ENCODE measurements at regions not wholly inside any gene's neighbourhood (a gene's known extent, or its start where the extent isn't known, plus 50 kb on each side); places are given as distances from the start of the nearest gene placed in this dataset.

- Histone ChIP-seq H3K4me2 (ENCODE audit: low read length) (no peak overlapping the region), H3K27me3 (ENCODE audit: insufficient read depth, low read length) (no peaks in the 10 kb centered on the region), H3F3A (ENCODE audit: insufficient read depth, low read length) (no peaks in the 10 kb centered on the region), H3K9me3 (ENCODE audit: low read length) (no peaks in the 10 kb centered on the region), H3K9me2 (ENCODE audit: low read depth, low read length) (no peaks in the 10 kb centered on the region), H3K9ac (ENCODE audit: low read length) (no peak overlapping the region), H2AFZ (ENCODE audit: low read length) (no peak overlapping the region), H3K4me3 (ENCODE audit: low read depth, low read length, poor library complexity, severe bottlenecking) (no peak overlapping the region), H3K36me3 (ENCODE audit: insufficient read depth, low read length) (no peaks in the 10 kb centered on the region), H4K20me1 (ENCODE audit: insufficient read depth, low read length) (no peaks in the 10 kb centered on the region), H3K79me2 (ENCODE audit: insufficient read depth, low read length) (no peaks in the 10 kb centered on the region), H3K27ac (ENCODE audit: low read depth, low read length, poor library complexity, severe bottlenecking) (no peak overlapping the region), H3K4me1 (ENCODE audit: insufficient read depth, low read length, severe bottlenecking) (no peaks in the 10 kb centered on the region)
- no peak for TF ChIP-seq EZH2 (IDR thresholded peaks at IDR 0.05; ENCODE audit: borderline replicate concordance, low read length)
Observed at GRCh38 chr3:8305371-8305770, 196.3 kb upstream of the LMCD1 start.

DNA sequence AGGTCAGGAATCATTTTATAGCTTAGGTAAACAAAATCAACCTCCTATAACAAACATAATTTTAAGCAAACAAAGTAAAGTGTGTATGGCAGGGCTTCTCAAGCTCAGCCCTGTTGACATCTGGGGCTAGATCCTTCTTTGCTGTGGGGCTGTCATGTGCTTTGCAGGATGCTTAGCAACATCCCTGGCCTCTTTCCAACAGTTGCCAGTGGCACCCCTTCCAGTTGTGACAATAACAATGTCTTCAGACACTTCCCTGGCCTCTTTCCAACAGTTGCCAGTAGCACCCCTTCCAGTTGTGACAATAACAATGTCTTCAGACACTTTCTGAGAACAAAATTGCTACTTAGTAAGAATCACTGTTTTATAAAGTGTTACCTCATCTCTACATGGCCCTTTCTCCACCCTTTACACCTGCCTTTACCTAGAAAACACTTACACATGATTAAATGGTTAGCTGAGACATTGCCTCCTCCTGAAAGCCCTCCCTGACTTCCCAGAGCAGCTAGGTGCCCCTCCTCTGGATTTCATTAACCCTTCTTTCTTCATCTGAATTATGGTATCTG lies 194.0 kb upstream of the LMCD1 start:
- Histone ChIP-seq H3K27me3 (ENCODE audit: insufficient read depth, low read length) (no peaks in the 10 kb centered on the region), H3K4me1 (ENCODE audit: insufficient read depth, low read length, severe bottlenecking) (no peaks in the 10 kb centered on the region), H3K4me3 (ENCODE audit: low read depth, low read length, poor library complexity, severe bottlenecking) (no peak overlapping the region), H2AFZ (ENCODE audit: low read length) (no peak overlapping the region), H3K27ac (ENCODE audit: low read depth, low read length, poor library complexity, severe bottlenecking) (no peak overlapping the region), H3K36me3 (ENCODE audit: insufficient read depth, low read length) (no peaks in the 10 kb centered on the region), H4K20me1 (ENCODE audit: insufficient read depth, low read length) (no peaks in the 10 kb centered on the region), H3K79me2 (ENCODE audit: insufficient read depth, low read length) (no peaks in the 10 kb centered on the region), H3K4me2 (ENCODE audit: low read length) (no peak overlapping the region), H3K9ac (ENCODE audit: low read length) (no peak overlapping the region), H3K9me2 (ENCODE audit: low read depth, low read length) (no peaks in the 10 kb centered on the region), H3F3A (ENCODE audit: insufficient read depth, low read length) (no peaks in the 10 kb centered on the region), H3K9me3 (ENCODE audit: low read length) (no peaks in the 10 kb centered on the region)
- TF ChIP-seq CTCF (IDR thresholded peaks at IDR 0.05; ENCODE audit: low read length) = no peak

DNA sequence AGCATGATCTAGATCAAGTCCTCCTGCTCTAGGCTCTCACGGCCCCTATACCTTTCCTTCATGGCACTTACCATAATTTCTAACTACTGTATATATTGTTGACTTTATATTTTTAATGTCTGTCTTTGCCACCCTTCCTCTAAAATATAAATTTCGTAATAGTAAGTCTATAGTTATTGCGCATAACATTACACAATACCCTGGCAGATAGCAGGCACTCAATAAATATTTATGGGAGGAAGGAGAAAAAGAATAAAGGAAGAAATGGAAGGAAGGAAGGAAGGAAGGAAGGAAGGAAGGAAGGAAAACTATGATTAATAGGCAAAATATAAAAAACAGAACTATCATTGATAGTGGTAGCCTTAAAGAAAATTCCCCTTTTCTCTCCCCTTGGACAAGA lies 190.3 kb upstream of the LMCD1 start:
- Histone ChIP-seq H3K9me2 (ENCODE audit: low read depth, low read length) (no peaks in the 10 kb centered on the region), H2AFZ (ENCODE audit: low read length) (no peak overlapping the region), H3K27ac (ENCODE audit: low read depth, low read length, poor library complexity, severe bottlenecking) (no peak overlapping the region), H3K4me2 (ENCODE audit: low read length) (no peak overlapping the region), H3F3A (ENCODE audit: insufficient read depth, low read length) (no peaks in the 10 kb centered on the region), H4K20me1 (ENCODE audit: insufficient read depth, low read length) (no peaks in the 10 kb centered on the region), H3K9ac (ENCODE audit: low read length) (no peak overlapping the region), H3K9me3 (ENCODE audit: low read length) (no peaks in the 10 kb centered on the region), H3K27me3 (ENCODE audit: insufficient read depth, low read length) (no peaks in the 10 kb centered on the region), H3K4me3 (ENCODE audit: low read depth, low read length, poor library complexity, severe bottlenecking) (no peak overlapping the region), H3K4me1 (ENCODE audit: insufficient read depth, low read length, severe bottlenecking) (no peaks in the 10 kb centered on the region), H3K36me3 (ENCODE audit: insufficient read depth, low read length) (no peaks in the 10 kb centered on the region), H3K79me2 (ENCODE audit: insufficient read depth, low read length) (no peaks in the 10 kb centered on the region)
- TF ChIP-seq CTCF (IDR thresholded peaks at IDR 0.05; ENCODE audit: low read length) = no peak
- TF ChIP-seq EZH2 (IDR thresholded peaks at IDR 0.05; ENCODE audit: borderline replicate concordance, low read length) = no peak

- no peak overlapping the region for H2AFZ ChIP-seq (ENCODE audit: low read length)
- H3K36me3 ChIP-seq (ENCODE audit: insufficient read depth, low read length) = no peaks in the 10 kb centered on the region
- no peaks in the 10 kb centered on the region for H3K79me2 ChIP-seq (ENCODE audit: insufficient read depth, low read length)
- H3K9me2 ChIP-seq (ENCODE audit: low read depth, low read length) = no peaks in the 10 kb centered on the region
- H3K27me3 ChIP-seq (ENCODE audit: insufficient read depth, low read length) = no peaks in the 10 kb centered on the region
- H3K4me1 ChIP-seq (ENCODE audit: insufficient read depth, low read length, severe bottlenecking) = no peaks in the 10 kb centered on the region
- no peaks in the 10 kb centered on the region for H3F3A ChIP-seq (ENCODE audit: insufficient read depth, low read length)
- no peaks in the 10 kb centered on the region for H3K9me3 ChIP-seq (ENCODE audit: low read length)
- H3K27ac ChIP-seq (ENCODE audit: low read depth, low read length, poor library complexity, severe bottlenecking) = no peak overlapping the region
- no peak overlapping the region for H3K4me2 ChIP-seq (ENCODE audit: low read length)
- H3K4me3 ChIP-seq (ENCODE audit: low read depth, low read length, poor library complexity, severe bottlenecking) = no peak overlapping the region
- TF ChIP-seq CTCF (IDR thresholded peaks at IDR 0.05; ENCODE audit: low read length) (no peak), EZH2 (IDR thresholded peaks at IDR 0.05; ENCODE audit: borderline replicate concordance, low read length) (no peak)
- no peaks in the 10 kb centered on the region for H4K20me1 ChIP-seq (ENCODE audit: insufficient read depth, low read length)
- no peak overlapping the region for H3K9ac ChIP-seq (ENCODE audit: low read length)
Observed at GRCh38 chr3:8312685-8313084, 188.9 kb upstream of the LMCD1 start.

Measured in OCI-LY1 (cell line).